Head of caudate nucleus (tissue), 42 donors: ENCODE measurements at regions not wholly inside any gene's neighbourhood (a gene's known extent, or its start where the extent isn't known, plus 50 kb on each side); places are given as distances from the start of the nearest gene placed in this dataset.

Source experiments
- DNase-seq, 42 donors: peaks; one replicate each; pipeline versions ENCODE4 v3.0.0 to v3.0.0-alpha.2; 2020 to 2021; ENCODE audit warnings: mixed read lengths in 7 of 42
- intact Hi-C: fragments of 100-400 bp; cut with DNase I; formaldehyde crosslinking; loops from one replicate; pipeline ENCODE4 v1.15.0; 2022

DNA sequence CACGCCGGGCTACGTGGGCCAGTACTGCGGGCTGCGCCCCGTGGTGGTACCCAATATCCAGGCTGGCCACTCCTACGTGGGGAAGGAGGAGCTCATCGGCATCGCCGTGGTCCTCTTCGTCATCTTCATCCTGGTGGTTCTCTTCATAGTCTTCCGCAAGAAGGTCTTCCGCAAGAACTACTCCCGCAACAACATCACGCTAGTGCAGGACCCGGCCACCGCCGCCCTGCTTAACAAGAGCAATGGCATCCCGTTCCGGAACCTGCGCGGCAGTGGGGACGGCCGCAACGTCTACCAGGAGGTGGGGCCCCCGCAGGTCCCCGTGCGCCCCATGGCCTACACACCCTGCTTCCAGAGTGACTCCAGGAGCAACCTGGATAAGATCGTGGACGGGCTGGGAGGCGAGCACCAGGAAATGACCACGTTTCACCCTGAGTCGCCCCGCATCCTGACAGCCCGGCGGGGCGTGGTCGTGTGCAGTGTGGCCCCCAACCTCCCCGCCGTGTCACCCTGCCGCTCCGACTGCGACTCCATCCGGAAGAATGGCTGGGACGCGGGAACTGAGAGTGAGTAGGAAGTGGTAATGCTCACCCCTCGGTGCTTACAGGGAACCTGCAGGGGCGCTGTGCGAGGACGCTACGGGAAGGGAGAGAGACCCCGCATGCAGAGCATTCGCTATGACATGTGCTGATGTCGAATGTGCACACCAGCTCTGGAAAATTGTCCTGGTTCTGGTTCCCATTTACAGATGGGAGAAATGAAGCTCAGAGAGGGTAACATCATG, 86.4 kb upstream of the MTNR1B start:
- DNase-seq = no peak

DNA sequence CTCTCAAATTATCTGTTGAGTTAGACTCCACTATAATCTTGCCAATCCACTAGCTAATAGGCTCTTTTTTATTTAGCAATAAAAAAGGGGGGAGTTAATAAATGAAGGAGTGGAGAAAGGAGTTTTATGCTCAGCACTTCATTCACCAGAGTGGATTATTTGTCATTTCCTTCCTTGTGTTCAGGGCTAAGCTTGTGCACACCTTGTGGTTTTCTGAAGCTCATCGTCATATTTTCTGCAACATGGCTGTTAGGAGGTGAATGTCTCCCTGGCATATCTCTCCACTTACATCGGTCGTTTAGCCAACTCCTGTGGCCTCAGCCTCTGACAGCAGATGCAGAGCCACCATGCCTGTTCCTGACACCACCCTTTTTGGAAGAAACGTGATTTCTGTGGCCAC, 83.9 kb upstream of the MTNR1B start:
- no peak for DNase-seq
- intact Hi-C loops = no loop called here

More for the DNA sequence above, 86.4 kb upstream of the MTNR1B start:
- intact Hi-C loops = no loop called here

DNA sequence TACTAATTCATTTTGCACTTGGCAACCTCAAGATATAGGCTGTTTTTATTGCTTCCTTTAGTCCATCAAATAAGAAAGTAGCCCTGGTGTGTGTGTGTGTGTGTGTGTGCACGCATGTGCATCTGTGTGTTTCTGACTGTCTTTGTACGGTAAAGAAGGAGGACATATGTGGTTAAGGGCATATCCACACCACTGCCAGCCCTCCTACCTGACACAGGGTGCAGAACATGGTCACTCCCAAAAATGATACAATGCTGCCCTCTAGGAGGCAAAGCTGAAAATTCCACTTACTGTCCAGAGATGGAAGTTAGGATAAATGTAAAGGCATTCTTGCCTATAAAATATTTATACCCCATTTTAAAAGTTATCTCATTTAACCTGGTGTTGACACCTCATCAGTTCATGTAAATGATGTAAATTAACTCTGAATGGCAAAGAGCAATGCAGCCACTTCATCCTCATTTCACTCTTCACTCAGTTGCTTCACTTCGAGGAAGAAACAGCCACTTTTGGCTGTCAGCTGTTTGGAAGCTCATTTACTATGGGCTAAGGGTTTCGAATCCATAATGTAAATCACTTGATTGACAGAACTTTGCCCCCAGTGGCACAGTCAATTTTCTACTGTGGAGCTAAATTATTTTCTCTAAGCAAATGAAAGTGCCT, 83.1 kb upstream of the MTNR1B start:
- DNase-seq = peak in 29 of 42 donors; percentile 27 to 80 (median 58)
- intact Hi-C loops = no loop called here

DNA sequence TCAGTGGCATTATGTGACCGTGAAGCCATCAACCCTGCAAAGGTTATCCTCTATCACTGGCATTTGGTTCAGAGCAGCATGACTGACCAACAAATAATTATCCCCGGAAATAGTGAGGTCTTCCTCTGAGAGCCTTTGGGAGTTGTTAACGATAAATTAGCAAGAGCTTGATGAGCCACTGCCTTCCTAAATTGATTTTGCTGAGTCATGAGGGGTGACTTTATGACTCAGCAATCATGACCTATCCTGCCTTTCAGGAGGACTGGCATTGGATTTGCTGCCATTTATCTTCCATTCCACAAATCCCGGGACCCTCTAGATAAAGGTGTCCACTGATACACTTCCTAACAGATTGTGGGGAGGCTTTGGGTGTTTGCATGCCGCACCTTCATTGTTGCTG, 80.8 kb upstream of the MTNR1B start:
- intact Hi-C loops = no loop called here
- DNase-seq = no peak

DNA sequence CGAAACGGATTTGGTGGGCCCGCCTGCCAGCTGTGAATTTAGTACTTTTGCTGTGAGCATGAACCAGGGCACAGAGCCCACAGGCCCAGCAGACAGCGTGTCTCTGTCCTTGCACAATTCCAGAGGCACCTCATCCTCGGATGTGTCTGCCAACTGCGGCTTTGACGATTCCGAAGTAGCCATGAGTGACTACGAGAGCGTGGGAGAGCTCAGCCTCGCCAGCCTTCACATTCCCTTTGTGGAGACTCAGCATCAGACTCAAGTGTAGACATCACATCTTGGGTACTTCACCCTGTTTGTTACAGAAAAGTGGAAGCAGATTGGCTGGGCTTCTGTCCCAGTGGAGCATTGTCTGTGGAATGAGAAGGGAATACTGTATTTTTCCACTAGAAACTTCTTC, 78.6 kb upstream of the MTNR1B start:
- intact Hi-C loops = no loop called here
- DNase-seq = no peak

DNA sequence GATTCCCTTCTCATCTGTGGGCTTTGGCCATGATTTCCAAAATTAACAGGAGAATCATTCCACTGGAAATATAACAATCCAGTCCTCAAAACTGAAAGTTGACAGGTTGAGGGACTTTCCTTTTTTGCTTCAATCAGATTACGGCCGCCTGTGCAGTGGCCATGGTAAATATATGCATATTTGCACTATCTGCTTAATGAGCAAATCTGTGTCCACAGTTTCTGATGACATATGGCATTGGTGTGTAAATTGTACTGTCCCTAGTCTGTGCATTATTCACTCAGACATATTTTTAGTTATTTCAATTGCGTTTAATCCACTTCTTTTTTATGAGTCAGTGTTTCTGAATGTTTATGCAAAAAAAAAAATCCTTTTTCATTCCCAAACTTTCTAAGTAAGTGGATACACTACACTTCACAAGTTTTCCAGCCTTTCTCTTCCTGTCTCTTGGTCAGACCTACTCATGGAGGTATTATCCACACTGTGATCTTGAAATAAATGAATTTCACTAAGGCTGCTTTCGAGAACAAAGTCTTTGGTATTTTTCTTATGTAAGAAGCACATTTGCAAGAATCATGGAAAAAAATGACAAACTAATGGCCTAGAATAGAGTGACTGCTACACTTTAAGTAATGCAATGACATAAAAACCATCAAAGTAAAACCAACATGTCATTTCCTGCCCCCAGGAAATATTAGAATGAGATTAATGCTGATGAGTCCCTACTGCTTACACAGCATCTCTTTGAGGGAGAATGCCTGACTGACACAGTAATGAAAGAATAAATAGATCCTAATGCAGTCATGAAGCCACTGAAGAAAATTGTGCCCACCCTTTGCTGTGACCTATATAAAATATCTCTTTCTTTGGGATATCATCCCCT, 76.4 kb upstream of the MTNR1B start:
- intact Hi-C loops = no loop called here
- peak in 1 of 42 donors; percentile 17 for DNase-seq

DNA sequence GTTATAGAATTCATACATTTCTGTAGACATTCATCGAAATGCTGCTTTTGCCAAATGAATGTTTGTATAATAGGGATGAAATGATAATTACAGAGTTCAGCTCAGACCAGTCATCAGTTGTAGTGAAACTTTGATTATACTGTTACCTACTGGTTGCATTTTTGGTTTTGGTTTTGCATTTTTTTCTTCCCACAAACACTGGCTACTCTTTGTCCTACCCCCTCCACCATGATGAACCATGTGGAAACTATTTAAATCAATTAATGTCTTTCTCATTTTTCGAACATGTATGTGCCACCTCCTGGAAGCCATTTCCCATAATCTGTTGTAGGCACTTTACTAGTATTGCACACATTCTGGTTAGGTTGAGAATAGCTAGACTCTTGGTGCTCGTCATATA, 75.3 kb upstream of the MTNR1B start:
- no peak for DNase-seq

DNA sequence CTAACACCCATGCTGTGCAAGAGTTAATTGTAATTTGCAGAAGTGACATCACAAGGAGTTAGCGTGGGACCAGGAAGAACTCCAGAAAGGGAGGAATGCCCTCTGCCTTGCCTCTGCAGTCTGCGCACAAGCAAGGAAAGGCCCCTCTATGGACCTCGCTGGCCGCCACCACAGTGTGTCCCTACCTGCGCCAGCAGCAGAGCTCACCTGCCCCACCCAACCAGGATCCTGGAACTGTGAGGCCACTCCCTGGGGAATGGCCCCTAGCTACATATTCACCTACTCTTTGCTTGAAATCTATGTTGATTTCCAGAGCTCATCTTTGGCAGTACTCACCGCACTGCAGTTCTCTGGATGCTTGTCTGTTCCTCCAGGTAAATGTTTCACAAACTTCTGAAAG, 72.0 kb upstream of the MTNR1B start:
- intact Hi-C loops = no loop called here
- no peak for DNase-seq

More for the DNA sequence above, 75.3 kb upstream of the MTNR1B start:
- intact Hi-C loops = no loop called here

DNA sequence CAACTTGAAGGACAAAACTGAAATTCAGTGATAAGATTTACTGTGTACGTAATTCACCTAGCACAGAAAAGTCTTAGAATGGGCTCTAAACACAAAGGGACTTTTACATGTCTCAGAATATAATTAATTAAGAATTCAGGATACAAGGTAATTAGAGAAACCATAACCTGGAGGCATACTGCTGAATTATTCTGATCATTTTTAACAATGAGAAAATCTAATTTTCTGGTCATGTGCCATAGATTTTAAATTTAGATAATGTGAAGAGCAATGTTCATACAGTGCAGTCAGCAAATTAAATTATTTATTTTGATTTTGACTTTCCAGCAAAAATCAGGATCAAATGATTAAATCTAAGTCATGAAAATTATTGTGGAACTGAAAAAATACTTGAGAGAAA, 67.0 kb upstream of the MTNR1B start:
- DNase-seq = no peak
- intact Hi-C loops = no loop called here

DNA sequence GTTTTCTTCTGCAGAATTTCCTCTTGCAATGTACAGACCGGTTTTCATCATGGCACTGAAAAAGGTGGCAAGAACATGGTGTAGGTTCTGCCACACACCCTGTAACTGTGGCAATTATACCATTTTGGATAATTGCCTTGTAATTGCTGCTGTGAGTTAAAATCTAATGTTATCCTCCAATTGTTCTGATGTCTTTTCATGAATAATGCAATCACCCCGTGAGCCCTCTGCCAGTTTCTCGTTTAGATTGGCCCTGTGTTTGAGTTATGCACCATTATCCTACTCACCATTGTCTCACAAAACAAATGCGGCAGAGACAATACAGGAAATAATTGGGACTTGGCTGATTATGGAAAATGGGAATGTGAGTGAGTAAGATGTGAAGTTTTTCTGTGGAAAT, 61.8 kb upstream of the MTNR1B start:
- intact Hi-C loops = no loop called here

DNA sequence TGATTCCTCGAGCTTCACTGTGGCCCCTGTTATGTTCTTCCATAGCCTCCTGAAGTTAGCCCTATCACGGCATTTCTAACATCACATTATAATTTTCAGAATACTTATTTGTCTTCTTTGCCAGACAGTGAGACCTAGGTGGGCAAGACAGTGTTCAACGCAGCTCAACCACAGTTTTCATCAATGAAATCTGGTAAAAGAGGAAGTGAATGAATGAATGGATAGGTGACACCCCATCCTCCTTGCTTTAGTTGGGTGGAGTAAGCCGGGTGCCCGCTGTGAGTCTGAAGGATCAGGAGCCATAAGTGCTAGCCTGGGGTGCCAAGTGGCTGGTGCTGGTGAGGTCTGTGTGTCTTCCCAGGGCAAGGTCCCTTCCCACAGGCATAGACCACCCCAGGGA, 60.2 kb upstream of the MTNR1B start:
- DNase-seq = no peak
- intact Hi-C loops = no loop called here

More for the DNA sequence above, 61.8 kb upstream of the MTNR1B start:
- no peak for DNase-seq

DNA sequence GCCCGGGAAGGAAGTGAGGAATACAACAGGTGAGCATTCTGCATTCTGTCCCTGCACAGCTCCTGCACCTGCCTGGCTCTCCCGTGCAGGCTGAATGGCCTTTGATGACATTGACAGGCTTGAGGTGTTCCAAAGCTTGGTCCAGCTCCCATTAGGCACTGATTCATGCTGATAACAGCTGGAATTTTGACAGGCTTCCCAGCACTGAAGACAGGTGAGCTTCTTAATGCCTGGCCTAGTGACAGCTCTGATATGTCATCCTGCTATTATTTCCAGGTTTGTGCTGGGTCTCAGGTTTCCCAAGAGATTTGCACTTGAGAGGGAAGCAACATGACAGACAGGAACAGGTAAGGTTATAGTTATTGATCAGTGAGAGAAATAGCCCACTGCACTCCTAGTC, 58.0 kb upstream of the MTNR1B start:
- intact Hi-C loops = no loop called here

DNA sequence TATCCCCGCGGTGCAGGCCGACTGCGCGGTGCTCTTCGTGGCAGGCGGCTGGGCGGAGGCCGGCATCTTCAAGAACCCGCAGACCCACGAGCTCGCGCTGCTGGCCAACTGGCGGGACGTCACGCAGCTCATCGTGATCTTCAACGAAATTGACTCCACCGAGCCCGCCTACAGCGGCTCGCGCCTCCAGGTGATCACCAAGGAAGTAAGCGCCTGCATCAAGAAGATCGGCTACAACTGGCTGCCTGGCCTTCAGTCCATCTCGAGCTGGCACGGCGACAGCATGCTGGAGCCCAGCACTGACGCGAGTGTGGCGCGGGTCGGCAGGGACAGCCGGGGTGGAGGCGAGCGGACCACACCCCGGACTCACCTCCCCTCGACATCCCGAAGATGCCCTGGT, 53.9 kb upstream of the MTNR1B start:
- no peak for DNase-seq
- intact Hi-C loops = no loop called here

More for the DNA sequence above, 58.0 kb upstream of the MTNR1B start:
- DNase-seq = no peak

DNA sequence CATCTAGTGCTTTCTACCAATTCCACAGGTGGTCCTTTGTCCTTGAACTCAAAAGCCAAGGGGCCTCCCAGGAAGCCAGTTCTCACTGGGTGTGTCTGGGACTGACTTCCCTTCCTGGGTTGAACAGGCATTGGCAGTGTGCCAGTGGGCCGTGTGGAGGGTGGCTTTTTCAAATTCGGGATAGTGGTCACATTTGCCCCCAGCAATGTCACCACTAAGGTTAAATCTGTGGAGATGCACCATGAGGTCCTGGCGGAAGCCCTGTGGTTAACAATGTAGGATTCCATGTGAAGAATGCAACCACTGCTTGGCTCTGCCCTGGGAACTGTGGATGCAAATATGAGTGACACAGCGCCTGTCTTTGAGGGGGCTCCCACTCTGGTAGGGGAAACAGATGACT, 53.2 kb upstream of the MTNR1B start:
- DNase-seq = no peak
- intact Hi-C loops = no loop called here

DNA sequence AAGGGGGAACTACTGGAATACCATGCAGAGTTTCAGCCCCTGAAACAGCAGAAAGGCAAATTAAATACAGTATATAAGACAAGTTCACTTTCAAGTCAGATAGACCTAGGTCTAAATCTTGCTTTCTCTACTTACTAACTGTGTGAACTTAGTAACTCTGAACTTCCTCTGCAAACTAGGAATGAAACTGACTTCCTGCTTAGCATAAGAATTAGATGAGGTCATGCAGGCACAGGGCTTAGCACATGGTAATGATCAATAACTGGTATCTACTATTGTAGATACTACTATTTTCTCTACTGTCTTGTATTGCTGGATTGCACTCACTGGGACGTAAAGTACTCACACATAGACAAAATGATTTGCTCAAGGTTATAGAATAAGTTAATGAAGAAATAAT, 51.5 kb upstream of the MTNR1B start:
- no peak for DNase-seq
- intact Hi-C loops = no loop called here

DNA sequence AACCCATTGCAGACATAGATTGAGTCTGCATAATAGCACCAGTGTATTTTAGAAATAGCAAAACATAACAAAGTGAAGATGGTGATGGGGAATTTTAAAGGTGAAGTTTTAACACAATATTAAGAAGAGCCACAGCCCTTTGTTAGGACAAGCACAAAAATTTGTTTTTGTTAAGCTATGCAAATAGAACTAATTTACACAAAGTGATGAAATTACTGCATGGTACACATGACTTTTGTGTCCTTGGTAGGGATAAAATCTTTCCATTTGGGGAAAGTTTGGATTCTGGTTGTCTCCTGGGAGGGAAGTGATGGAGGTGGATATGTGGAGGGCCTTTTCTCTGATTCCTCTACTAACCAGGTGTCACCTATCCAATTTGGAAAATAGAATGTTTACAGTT, 50.4 kb upstream of the MTNR1B start:
- DNase-seq = no peak
- intact Hi-C loops = no loop called here
